ENCODE measurements at regions not wholly inside any gene's neighbourhood (a gene's known extent, or its start where the extent isn't known, plus 50 kb on each side); places are given as distances from the start of the nearest gene placed in this dataset.
"Not testable (repeated sequence)": the region's sequence is repeated elsewhere in the genome, so short reads cannot be mapped to it uniquely, and the experiment has no call there.

DNA sequence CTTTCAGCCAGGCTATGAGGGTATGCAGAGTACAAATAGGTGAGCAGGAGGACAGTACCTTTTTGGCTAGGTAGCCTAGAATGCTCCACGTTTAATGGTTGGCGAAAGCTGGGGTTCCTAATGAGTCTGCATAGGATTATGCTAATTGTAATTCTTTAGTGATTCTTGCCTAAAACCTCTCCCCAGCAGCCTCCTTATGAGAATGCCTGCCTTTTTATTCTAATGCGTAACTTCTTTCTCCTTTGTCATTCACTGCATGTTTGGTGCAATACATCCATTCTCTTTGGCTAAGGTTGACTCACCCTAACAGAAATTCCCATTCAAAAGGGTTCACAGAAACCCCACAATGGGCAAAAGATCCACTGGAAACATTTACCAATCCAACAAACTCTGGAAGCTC lies 752.2 kb downstream of the FSCB start:
- H3K4me3 ChIP-seq (ENCODE audit: low read depth, low read length), result no peak overlapping the region
- no peak for DNase-seq (ENCODE audit: low read depth)
- TF ChIP-seq, protein P1, sequence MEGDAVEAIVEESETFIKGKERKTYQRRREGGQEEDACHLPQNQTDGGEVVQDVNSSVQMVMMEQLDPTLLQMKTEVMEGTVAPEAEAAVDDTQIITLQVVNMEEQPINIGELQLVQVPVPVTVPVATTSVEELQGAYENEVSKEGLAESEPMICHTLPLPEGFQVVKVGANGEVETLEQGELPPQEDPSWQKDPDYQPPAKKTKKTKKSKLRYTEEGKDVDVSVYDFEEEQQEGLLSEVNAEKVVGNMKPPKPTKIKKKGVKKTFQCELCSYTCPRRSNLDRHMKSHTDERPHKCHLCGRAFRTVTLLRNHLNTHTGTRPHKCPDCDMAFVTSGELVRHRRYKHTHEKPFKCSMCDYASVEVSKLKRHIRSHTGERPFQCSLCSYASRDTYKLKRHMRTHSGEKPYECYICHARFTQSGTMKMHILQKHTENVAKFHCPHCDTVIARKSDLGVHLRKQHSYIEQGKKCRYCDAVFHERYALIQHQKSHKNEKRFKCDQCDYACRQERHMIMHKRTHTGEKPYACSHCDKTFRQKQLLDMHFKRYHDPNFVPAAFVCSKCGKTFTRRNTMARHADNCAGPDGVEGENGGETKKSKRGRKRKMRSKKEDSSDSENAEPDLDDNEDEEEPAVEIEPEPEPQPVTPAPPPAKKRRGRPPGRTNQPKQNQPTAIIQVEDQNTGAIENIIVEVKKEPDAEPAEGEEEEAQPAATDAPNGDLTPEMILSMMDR (IDR thresholded peaks at IDR 0.05; ENCODE audit: insufficient read depth, low read depth, low read length), result no peak

- no peak overlapping the region for H3K4me3 ChIP-seq (ENCODE audit: low read depth, low read length)
- DNase-seq (ENCODE audit: low read depth), result no peak
- TF ChIP-seq, protein P1 (IDR thresholded peaks at IDR 0.05; ENCODE audit: insufficient read depth, low read depth, low read length), result no peak
These were observed 761.3 kb downstream of the FSCB start for GRCh38 chr14:43745746-43746145.

- TF ChIP-seq, protein P1 (IDR thresholded peaks at IDR 0.05; ENCODE audit: insufficient read depth, low read depth, low read length), result no peak
- DNase-seq (ENCODE audit: low read depth), result no peak
These were observed 771.2 kb downstream of the FSCB start for GRCh38 chr14:43735932-43736331.

GRCh38 chr14:43729143-43729542 lies 777.9 kb downstream of the FSCB start:
- no peak for DNase-seq (ENCODE audit: low read depth)
- no peak overlapping the region for H3K4me3 ChIP-seq (ENCODE audit: low read depth, low read length)
- TF ChIP-seq, protein P1 (IDR thresholded peaks at IDR 0.05; ENCODE audit: insufficient read depth, low read depth, low read length), result no peak

More at GRCh38 chr14:43735932-43736331, 771.2 kb downstream of the FSCB start:
- no peak overlapping the region for H3K4me3 ChIP-seq (ENCODE audit: low read depth, low read length)

- TF ChIP-seq, protein P1 (IDR thresholded peaks at IDR 0.05; ENCODE audit: insufficient read depth, low read depth, low read length), result no peak
- DNase-seq (ENCODE audit: low read depth), result peak; percentile 13
- H3K4me3 ChIP-seq (ENCODE audit: low read depth, low read length), result no peak overlapping the region
These were observed 800.2 kb downstream of the FSCB start for GRCh38 chr14:43706900-43707299.

DNA sequence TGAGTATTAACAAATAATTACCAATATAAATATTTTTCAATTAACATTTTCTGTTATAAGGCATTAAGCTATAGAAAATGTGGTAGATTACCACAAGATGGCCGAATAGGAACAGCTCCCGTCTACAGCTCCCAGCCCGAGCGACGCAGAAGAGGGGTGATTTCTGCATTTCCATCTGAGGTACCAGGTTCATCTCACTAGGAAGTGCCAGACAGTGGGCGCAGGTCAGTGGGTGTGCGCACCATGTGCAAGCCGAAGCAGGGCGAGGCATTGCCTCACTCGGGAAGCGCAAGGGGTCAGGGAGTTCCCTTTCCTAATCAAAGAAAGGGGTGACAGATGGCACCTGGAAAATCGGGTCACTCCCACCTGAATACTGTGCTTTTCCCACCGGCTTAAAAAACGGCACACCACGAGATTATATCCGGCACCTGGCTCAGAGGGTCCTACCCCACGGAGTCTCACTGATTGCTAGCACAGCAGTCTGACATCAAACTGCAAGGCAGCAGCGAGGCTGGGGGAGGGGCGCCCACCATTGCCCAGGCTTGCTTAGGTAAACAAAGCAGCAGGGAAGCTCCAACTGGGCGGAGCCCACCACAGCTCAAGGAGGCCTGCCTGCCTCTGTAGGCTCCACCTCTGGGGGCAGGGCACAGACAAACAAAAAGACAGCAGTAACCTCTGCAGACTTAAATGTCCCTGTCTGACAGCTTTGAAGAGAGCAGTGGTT lies 808.4 kb downstream of the FSCB start:
- DNase-seq (ENCODE audit: low read depth); H3K4me3 ChIP-seq (ENCODE audit: low read depth, low read length): not testable (repeated sequence)

GRCh38 chr14:43697003-43697402 lies 810.1 kb downstream of the FSCB start:
- H3K4me3 ChIP-seq (ENCODE audit: low read depth, low read length), result no peak overlapping the region
- TF ChIP-seq, protein P1 (IDR thresholded peaks at IDR 0.05; ENCODE audit: insufficient read depth, low read depth, low read length), result no peak
- DNase-seq (ENCODE audit: low read depth), result no peak

Measured in fibroblast of villous mesenchyme (primary cell).